DOHH2 (cell line): ENCODE measurements at regions not wholly inside any gene's neighbourhood (a gene's known extent, or its start where the extent isn't known, plus 50 kb on each side); places are given as distances from the start of the nearest gene placed in this dataset.

Experiments used
- H3F3A ChIP-seq: fragments of 200-600 bp; sonication (generic), shearing (Covaris generic); 2 replicates; pipeline ENCODE4 v1.6.0; 2016; ENCODE audit warnings: antibody characterized with exemption, mild to moderate bottlenecking; ENCODE audit not compliant: control insufficient read depth, insufficient read depth
- H3K27ac ChIP-seq: fragments of 200-600 bp; sonication (generic); 2 replicates; pipeline ENCODE4 v1.5.1; 2014; ENCODE audit warnings: low read depth, mild to moderate bottlenecking, low read length, moderate library complexity
- H3K27me3 ChIP-seq: fragments of 200-600 bp; sonication (generic); 2 replicates; pipeline ENCODE4 v1.6.1; 2014; ENCODE audit warnings: mild to moderate bottlenecking, low read length, mixed read lengths; ENCODE audit not compliant: control insufficient read depth
- H3K36me3 ChIP-seq: fragments of 200-600 bp; sonication (generic); 2 replicates; pipeline ENCODE4 v1.6.1; 2014; ENCODE audit warnings: mild to moderate bottlenecking, low read length, moderate library complexity, mixed read lengths; ENCODE audit not compliant: control insufficient read depth
- H3K4me1 ChIP-seq: fragments of 200-600 bp; sonication (generic); 2 replicates; pipeline ENCODE4 v1.6.1; 2014; ENCODE audit warnings: mild to moderate bottlenecking, low read length, mixed read lengths; ENCODE audit not compliant: control insufficient read depth
- H3K4me2 ChIP-seq: fragments of 200-600 bp; sonication (generic); 2 replicates; pipeline ENCODE4 v1.6.0; 2014; ENCODE audit warnings: mild to moderate bottlenecking, low read length, moderate library complexity
- H3K4me3 ChIP-seq: fragments of 200-600 bp; sonication (generic); 2 replicates; pipeline ENCODE4 v1.5.1; 2014; ENCODE audit warnings: mild to moderate bottlenecking, low read length, mixed read lengths
- H3K79me2 ChIP-seq: fragments of 200-600 bp; sonication (generic); 2 replicates; pipeline ENCODE4 v1.6.1; 2014; ENCODE audit warnings: mild to moderate bottlenecking, low read length, mixed read lengths; ENCODE audit not compliant: control insufficient read depth
- H3K9me2 ChIP-seq: fragments of 200-600 bp; sonication (generic); replicated peaks from 2 replicates; pipeline ENCODE4 v1.6.1; 2014; ENCODE audit warnings: mild to moderate bottlenecking, low read length, mixed read lengths; ENCODE audit not compliant: control insufficient read depth
- H3K9me3 ChIP-seq: fragments of 200-600 bp; sonication (generic); 2 replicates; pipeline ENCODE4 v1.6.1; 2014; ENCODE audit warnings: antibody characterized with exemption, low read length, mixed read lengths; ENCODE audit not compliant: control insufficient read depth, insufficient read depth
- H4K20me1 ChIP-seq: fragments of 200-600 bp; sonication (generic); 2 replicates; pipeline ENCODE4 v1.6.0; 2014; ENCODE audit warnings: low read depth, mild to moderate bottlenecking, antibody characterized with exemption, low read length, moderate library complexity; ENCODE audit not compliant: control insufficient read depth, insufficient read depth
- CTCF ChIP-seq: fragments of 200-600 bp; sonication (generic); IDR thresholded peaks from one replicate; pipeline ENCODE4 v1.5.1; 2014; ENCODE audit warnings: antibody characterized with exemption, mild to moderate bottlenecking, low read depth, low read length; ENCODE audit not compliant: poor library complexity, severe bottlenecking
- EZH2phosphoT487 ChIP-seq: fragments of 200-600 bp; sonication (generic); IDR thresholded peaks from 2 replicates; pipeline ENCODE4 v1.6.1; 2017; ENCODE audit warnings: borderline replicate concordance, mild to moderate bottlenecking, antibody characterized with exemption, low read length, moderate library complexity, mixed read lengths

GRCh38 chr5:158297002-158297527, 438.1 kb upstream of the CLINT1 start:
- no peaks in the 10 kb centered on the region for H3K36me3 ChIP-seq
- no peak overlapping the region for H3K27ac ChIP-seq
- H3K9me2 ChIP-seq, result no peaks in the 10 kb centered on the region

GRCh38 chr5:158294701-158295100, 435.8 kb upstream of the CLINT1 start:
- H3K9me2 ChIP-seq, result no peaks in the 10 kb centered on the region
- no peaks in the 10 kb centered on the region for H3K79me2 ChIP-seq
- H3K9me3 ChIP-seq, result peaks cover 12% of the 10 kb centered on the region; the same call in 1 of the 2 replicates
- no peaks in the 10 kb centered on the region for H4K20me1 ChIP-seq
- H3F3A ChIP-seq, result no peaks in the 10 kb centered on the region
- H3K4me3 ChIP-seq, result no peak overlapping the region
- TF ChIP-seq EZH2phosphoT487, result no peak
- TF ChIP-seq CTCF, result no peak
- H3K27me3 ChIP-seq, result no peaks in the 10 kb centered on the region
- H3K4me2 ChIP-seq, result no peak overlapping the region
- no peaks in the 10 kb centered on the region for H3K4me1 ChIP-seq
- H3K27ac ChIP-seq, result no peak overlapping the region
- no peaks in the 10 kb centered on the region for H3K36me3 ChIP-seq

More at GRCh38 chr5:158297002-158297527, 438.1 kb upstream of the CLINT1 start:
- Histone ChIP-seq H3K4me2 (no peak overlapping the region), H3K79me2 (no peaks in the 10 kb centered on the region), H3F3A (no peaks in the 10 kb centered on the region), H3K9me3 (peaks cover 12% of the 10 kb centered on the region; the same call in 1 of the 2 replicates), H4K20me1 (no peaks in the 10 kb centered on the region), H3K4me3 (no peak overlapping the region), H3K27me3 (no peaks in the 10 kb centered on the region), H3K4me1 (no peaks in the 10 kb centered on the region)
- TF ChIP-seq CTCF (no peak), EZH2phosphoT487 (no peak)

GRCh38 chr5:158292981-158293380, 434.0 kb upstream of the CLINT1 start:
- Histone ChIP-seq H3K4me2 (no peak overlapping the region), H3K79me2 (no peaks in the 10 kb centered on the region), H3K4me1 (no peaks in the 10 kb centered on the region), H3K4me3 (no peak overlapping the region), H3K9me2 (no peaks in the 10 kb centered on the region), H3K36me3 (no peaks in the 10 kb centered on the region), H3F3A (no peaks in the 10 kb centered on the region), H3K9me3 (peaks cover 12% of the 10 kb centered on the region; the same call in 1 of the 2 replicates), H4K20me1 (no peaks in the 10 kb centered on the region), H3K27ac (no peak overlapping the region), H3K27me3 (no peaks in the 10 kb centered on the region)
- TF ChIP-seq EZH2phosphoT487 (no peak), CTCF (no peak)
